ENCODE measurements at regions not wholly inside any gene's neighbourhood (a gene's known extent, or its start where the extent isn't known, plus 50 kb on each side); places are given as distances from the start of the nearest gene placed in this dataset.

GRCh38 chr6:43934803-43935602 lies 165.0 kb downstream of the VEGFA start (continued):
- TF ChIP-seq PRDM15 (CRISPR knock-in tag; IDR thresholded peaks at IDR 0.05) (peak; percentile 90), YY1 (IDR thresholded peaks at IDR 0.05; ENCODE audit: insufficient read depth, insufficient replicate concordance, low read depth, low read length) (peak; percentile 16), ZNF607 (CRISPR knock-in tag; IDR thresholded peaks at IDR 0.05; ENCODE audit: borderline replicate concordance) (no peak), MEF2D (CRISPR knock-in tag; IDR thresholded peaks at IDR 0.05) (no peak), MATR3 (CRISPR knock-in tag; IDR thresholded peaks at IDR 0.05) (no peak), DZIP1 (CRISPR knock-in tag; IDR thresholded peaks at IDR 0.05) (0 out of 2 replicates have a peak, but pooled peaks have one; percentile 32), ZSCAN21 (CRISPR knock-in tag; IDR thresholded peaks at IDR 0.05; ENCODE audit: borderline replicate concordance) (no peak), CBX5 (CRISPR knock-in tag; IDR thresholded peaks at IDR 0.05; ENCODE audit: borderline replicate concordance) (0 out of 2 replicates have a peak, but pooled peaks have one; percentile 23), ZBTB4 (CRISPR knock-in tag; IDR thresholded peaks at IDR 0.05; ENCODE audit: borderline replicate concordance) (no peak), ZNF513 (CRISPR knock-in tag; conservative IDR thresholded peaks at IDR 0.05) (no peak), NPAS2 (CRISPR knock-in tag; IDR thresholded peaks at IDR 0.05; ENCODE audit: borderline replicate concordance) (no peak), PPARG (CRISPR knock-in tag; conservative IDR thresholded peaks at IDR 0.05) (no peak), TBX2 (CRISPR knock-in tag; IDR thresholded peaks at IDR 0.05; ENCODE audit: borderline replicate concordance) (no peak), GATAD2A (CRISPR knock-in tag; IDR thresholded peaks at IDR 0.05) (peak; percentile 28; the same call in 1 of the 2 replicates), CEBPB (IDR thresholded peaks at IDR 0.05; ENCODE audit: borderline replicate concordance, low read depth, low read length) (peak; percentile 86), NR2F2 (IDR thresholded peaks at IDR 0.05; ENCODE audit: borderline replicate concordance, low read depth) (0 out of 2 replicates have a peak, but pooled peaks have one; percentile 39), ZNF557 (CRISPR knock-in tag; IDR thresholded peaks at IDR 0.05) (no peak), CEBPG (CRISPR knock-in tag; IDR thresholded peaks at IDR 0.05) (peak; percentile 48)
